DND-41 (cell line): ENCODE measurements at regions not wholly inside any gene's neighbourhood (a gene's known extent, or its start where the extent isn't known, plus 50 kb on each side); places are given as distances from the start of the nearest gene placed in this dataset.
"Not testable (repeated sequence)": the region's sequence is repeated elsewhere in the genome, so short reads cannot be mapped to it uniquely, and the experiment has no call there.

Experiments used
- CTCF ChIP-seq: IDR thresholded peaks from 2 replicates; pipeline ENCODE4 v1.5.1; 2012; ENCODE audit warnings: borderline replicate concordance, low read length, moderate library complexity, mild to moderate bottlenecking; ENCODE audit not compliant: poor library complexity, severe bottlenecking; ENCODE audit errors: extremely low read depth
- EZH2 ChIP-seq: IDR thresholded peaks from 3 replicates; pipeline ENCODE4 v1.6.1; 2012; ENCODE audit warnings: borderline replicate concordance, low read depth, mild to moderate bottlenecking, moderate library complexity, low read length, inconsistent platforms; ENCODE audit not compliant: severe bottlenecking

GRCh38 chrX:106291779-106292390 is 123.8 kb downstream of the PWWP3B start:
- TF ChIP-seq CTCF, EZH2: not testable (repeated sequence)
